Skeletal muscle satellite cell (primary cell): ENCODE measurements at regions not wholly inside any gene's neighbourhood (a gene's known extent, or its start where the extent isn't known, plus 50 kb on each side); places are given as distances from the start of the nearest gene placed in this dataset.
"Not testable (repeated sequence)": the region's sequence is repeated elsewhere in the genome, so short reads cannot be mapped to it uniquely, and the experiment has no call there.

Experiments used
- H3K27me3 ChIP-seq: 2 replicates; pipeline ENCODE4 v1.7.0; 2013; ENCODE audit warnings: low read length; ENCODE audit not compliant: control insufficient read depth, insufficient read depth
- H3K36me3 ChIP-seq: 2 replicates; pipeline ENCODE4 v1.7.0; 2013; ENCODE audit warnings: mild to moderate bottlenecking, control low read depth, low read length; ENCODE audit not compliant: insufficient read depth
- H3K4me1 ChIP-seq: 2 replicates; pipeline ENCODE4 v1.7.0; 2013; ENCODE audit warnings: low read length; ENCODE audit not compliant: control insufficient read depth, insufficient read depth
- H3K4me2 ChIP-seq: 2 replicates; pipeline ENCODE4 v1.7.0; 2013; ENCODE audit warnings: mild to moderate bottlenecking, low read length
- H3K4me3 ChIP-seq: 2 replicates; pipeline ENCODE4 v1.7.0; 2013; ENCODE audit warnings: low read length
- H3K9ac ChIP-seq: 2 replicates; pipeline ENCODE4 v1.7.0; 2013; ENCODE audit warnings: mild to moderate bottlenecking, low read depth, low read length, moderate library complexity
- H3K9me3 ChIP-seq: replicated peaks from 2 replicates; pipeline ENCODE4 v1.7.0; 2013; ENCODE audit warnings: mild to moderate bottlenecking, control low read depth, low read length

DNA sequence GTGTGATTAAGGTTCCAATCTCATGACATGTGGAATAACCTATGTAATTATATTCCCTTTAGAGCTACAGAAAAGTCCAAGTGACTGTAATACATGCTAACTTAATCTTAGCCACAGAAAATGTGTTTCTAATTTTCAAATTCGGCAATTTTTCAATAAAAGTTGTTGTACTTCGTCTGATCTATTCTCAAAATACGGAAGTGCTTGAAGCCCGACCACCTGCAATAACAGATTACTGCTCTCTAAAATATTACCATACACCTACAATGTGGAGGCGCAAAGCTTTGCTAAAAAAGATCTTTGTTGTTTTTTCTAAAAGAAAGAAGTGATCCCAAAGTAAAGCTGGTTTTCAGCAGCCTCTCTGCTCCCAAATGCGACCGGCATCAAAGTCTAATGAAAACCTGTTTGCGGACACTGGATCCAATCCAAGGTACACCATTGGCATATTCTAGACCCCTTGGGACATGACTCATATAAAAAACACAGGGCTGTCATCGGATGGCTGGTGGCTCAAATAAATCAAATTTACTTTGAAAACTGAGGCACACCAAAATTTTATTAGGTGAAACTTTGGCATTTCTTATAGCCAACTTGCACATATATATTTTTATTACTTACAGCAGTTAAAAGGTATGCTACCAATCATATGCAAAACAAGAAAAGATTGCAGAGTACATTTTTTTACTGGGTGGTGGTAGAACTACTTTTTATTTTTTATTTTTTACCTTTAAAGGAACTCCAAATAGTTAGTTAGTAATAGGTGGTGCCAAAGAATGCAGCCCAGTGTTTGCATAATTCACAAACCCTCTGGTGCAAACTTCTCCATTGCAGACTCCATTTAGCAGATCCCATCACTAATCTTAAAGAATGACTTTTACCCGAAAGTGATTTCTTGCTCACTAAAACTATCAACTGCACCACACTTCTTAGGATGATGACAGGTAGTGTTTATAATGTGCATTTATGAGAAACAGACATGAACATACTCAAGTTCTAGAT, 118.7 kb upstream of the TBX18 start:
- peaks cover 5% of the 10 kb centered on the region for H3K4me1 ChIP-seq
- H3K27me3 ChIP-seq, result peaks cover 5% of the 10 kb centered on the region
- H3K4me2 ChIP-seq, result no peak overlapping the region
- no peaks in the 10 kb centered on the region for H3K36me3 ChIP-seq
- H3K9ac ChIP-seq, result no peak overlapping the region
- no peaks in the 10 kb centered on the region for H3K9me3 ChIP-seq
- no peak overlapping the region for H3K4me3 ChIP-seq

DNA sequence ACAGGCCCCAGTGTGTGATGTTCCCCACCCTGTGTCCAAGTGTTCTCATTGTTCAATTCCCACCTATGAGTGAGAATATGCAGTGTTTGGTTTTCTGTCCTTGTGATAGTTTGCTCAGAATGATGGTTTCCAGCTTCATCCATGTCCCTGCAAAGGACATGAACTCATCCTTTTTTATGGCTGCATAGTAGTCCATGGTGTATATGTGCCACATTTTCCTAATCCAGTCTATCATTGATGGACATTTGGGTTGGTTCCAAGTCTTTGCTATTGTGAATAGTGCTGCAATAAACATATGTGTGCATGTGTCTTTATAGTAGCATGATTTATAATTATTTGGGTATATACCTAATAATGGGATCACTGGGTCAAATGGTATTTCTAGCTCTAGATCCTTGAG, 115.0 kb upstream of the TBX18 start:
- H3K4me3 ChIP-seq, H3K36me3 ChIP-seq, H3K9me3 ChIP-seq, H3K9ac ChIP-seq, H3K4me1 ChIP-seq, H3K27me3 ChIP-seq, H3K4me2 ChIP-seq: not testable (repeated sequence)

DNA sequence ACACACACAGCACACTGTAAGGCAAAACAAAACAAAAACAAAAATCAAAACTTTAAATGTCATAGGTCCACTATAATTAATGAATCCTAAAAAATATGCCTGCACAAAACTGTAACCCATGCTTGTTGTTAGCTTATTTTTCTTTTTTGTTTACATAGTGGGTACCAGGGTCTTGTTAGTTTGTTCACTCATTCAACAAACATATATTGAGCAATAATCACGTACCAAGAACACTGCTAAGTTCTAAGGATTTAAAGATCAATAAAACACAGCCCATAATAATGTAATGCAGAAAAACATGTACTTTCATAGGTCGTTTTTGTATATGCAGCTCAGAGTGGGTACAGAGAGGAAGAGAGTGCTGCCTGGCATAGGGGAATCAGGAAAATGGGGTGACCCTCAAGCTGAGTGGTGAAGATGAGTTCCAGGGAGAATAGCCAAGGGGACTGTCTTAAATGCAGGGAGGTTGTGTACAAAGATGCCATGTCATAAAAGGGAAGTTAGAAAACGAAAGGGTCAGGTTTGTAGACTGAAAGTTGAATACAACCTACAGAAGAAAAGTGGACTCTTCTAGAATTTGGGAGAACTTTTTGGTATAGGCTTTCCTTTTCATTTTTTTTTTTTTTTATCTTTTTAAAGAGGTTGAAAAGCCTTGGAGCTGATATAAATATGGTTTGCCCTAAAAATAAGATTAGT, 113.3 kb upstream of the TBX18 start:
- Histone ChIP-seq H3K4me3 (no peak overlapping the region), H3K27me3 (peaks cover 2% of the 10 kb centered on the region), H3K36me3 (no peaks in the 10 kb centered on the region), H3K9ac (no peak overlapping the region), H3K4me1 (peaks cover under 1% of the 10 kb centered on the region), H3K4me2 (no peak overlapping the region), H3K9me3 (no peaks in the 10 kb centered on the region)

DNA sequence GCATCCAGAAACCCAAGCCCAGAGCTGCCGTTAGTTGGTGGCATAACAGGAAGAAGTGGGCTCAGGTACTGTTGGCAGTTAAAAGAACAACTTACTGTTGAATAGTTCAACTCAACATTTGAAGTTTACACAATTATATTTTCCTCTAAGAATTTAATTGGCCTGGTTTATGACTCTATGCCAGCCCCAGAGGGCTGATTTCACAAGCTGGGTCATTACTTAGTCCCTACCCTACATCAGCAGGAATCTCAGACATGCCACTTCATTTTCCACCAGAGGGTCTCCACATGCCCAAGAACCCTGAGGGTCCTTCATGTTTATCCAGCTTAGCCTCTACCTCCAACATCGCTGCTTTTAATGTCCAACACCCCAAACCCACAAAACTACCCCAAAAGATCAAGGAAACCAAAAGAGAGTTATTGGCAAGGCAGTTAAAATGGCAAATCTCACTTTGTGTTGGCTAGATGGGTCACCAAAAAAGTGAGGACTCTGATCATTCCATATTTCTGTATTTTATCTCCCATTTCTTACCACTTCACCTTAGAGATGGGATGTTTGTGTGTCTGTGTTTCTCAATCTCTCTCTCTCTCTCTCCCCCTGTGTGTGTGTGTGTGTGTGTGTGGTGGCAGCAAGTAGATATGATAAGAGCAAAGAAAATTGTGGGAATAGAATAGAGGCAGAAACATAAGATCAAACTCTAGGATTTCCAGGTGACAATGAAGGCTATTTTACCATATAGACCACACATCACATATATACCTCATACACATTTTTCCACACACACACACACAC, 112.5 kb upstream of the TBX18 start:
- Histone ChIP-seq H3K27me3 (peaks cover 2% of the 10 kb centered on the region), H3K9ac (no peak overlapping the region), H3K36me3 (no peaks in the 10 kb centered on the region), H3K9me3 (no peaks in the 10 kb centered on the region), H3K4me2 (no peak overlapping the region), H3K4me3 (no peak overlapping the region), H3K4me1 (no peaks in the 10 kb centered on the region)

DNA sequence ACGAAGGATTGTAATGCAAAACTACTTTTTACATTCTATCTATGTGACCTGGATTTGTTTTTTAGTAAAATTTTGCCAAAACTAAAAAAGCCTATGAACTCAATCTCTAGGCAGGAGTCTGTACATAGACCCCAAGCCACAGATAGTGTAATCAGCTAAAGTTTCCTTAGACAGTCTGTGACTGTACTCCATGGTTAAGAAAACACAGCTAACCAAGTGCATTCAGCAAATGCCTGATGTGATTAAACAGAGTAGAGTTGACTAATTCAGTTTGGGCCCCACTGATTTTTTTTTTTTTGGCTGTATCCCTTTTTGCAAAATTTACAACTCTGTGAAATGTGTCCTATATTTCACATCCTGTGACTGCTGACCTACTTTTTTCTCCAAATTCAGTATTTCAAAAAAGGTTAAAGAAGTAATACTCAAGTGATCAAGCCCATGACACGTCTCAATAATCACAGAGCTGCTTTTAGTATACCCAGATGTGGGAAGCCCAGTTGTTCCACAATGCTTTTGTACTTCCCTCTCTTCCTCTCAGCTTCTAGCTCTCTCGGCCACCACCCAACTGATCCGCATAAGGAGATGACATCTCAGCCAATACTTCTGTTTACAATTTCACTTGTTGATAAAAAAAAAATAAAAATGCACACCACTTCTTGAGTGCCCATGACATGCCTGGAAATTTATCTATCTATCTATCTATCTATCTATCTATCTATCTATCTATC, 108.8 kb upstream of the TBX18 start:
- Histone ChIP-seq H3K4me2 (no peak overlapping the region), H3K36me3 (no peaks in the 10 kb centered on the region), H3K4me1 (no peaks in the 10 kb centered on the region), H3K9ac (no peak overlapping the region), H3K4me3 (no peak overlapping the region), H3K27me3 (no peaks in the 10 kb centered on the region), H3K9me3 (no peaks in the 10 kb centered on the region)

DNA sequence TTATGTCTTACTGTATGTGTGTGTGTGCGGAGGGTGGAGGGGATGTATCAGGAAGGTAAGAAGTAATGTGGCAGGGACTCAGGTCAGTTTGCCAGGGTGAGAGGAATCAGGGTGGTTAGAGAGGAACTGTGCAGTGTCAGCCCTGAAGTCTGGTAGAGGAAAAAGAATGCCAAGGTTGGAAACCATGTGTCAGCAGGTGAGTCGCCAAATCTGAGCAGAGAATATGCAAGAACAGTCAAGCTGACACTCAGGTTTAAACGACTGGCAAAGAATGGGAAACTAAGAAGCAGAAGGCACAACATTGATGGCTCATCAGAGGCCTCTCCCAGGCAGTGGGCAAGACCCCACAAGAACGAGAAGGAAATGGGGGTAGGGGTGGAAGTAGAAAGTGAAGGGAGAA, 107.5 kb upstream of the TBX18 start:
- H3K9ac ChIP-seq, result no peak overlapping the region
- peaks cover 5% of the 10 kb centered on the region for H3K4me1 ChIP-seq
- H3K4me2 ChIP-seq, result no peak overlapping the region
- H3K9me3 ChIP-seq, result no peaks in the 10 kb centered on the region
- H3K4me3 ChIP-seq, result no peak overlapping the region
- no peaks in the 10 kb centered on the region for H3K27me3 ChIP-seq
- no peaks in the 10 kb centered on the region for H3K36me3 ChIP-seq

DNA sequence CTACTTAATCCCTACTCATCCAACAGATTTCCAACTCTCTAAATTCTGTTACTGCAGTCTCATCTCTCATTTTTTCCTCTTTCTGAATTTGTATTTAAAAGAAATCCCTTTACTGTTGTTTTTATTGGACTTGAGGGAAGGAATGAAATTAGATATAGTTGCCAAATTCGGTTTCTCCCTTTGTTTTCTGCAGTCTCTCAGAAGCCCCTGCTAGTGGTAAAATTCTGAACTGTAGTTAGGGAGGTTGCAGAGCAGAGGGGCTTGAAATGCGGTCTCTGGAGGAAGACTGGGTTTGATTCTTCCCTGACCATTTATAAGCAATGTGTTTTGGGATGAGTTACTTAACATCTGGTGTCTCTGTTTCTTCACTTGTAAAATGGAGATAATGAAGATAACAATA, 106.3 kb upstream of the TBX18 start:
- Histone ChIP-seq H3K4me2 (no peak overlapping the region), H3K9ac (no peak overlapping the region), H3K4me3 (no peak overlapping the region), H3K4me1 (peaks cover 5% of the 10 kb centered on the region), H3K36me3 (no peaks in the 10 kb centered on the region), H3K27me3 (no peaks in the 10 kb centered on the region), H3K9me3 (no peaks in the 10 kb centered on the region)

DNA sequence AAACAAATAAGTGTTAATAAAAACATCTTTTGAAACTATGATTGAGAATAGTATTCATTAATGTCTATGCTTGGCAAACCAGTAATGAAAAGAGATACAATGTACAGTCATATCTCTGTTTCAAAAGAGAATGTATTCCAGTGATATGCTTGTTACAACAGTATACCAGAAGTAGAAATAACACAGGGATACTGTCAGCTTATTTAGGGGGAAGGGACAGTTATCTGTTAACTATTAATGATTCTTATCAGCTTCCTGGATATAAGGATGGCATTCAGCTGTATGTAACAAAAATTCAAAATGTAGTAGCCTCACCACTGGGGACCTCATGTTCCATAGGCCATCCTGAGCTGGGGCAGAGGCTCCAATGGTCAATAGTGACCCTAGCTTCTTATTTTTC, 103.8 kb upstream of the TBX18 start:
- no peaks in the 10 kb centered on the region for H3K36me3 ChIP-seq
- no peak overlapping the region for H3K9ac ChIP-seq

DNA sequence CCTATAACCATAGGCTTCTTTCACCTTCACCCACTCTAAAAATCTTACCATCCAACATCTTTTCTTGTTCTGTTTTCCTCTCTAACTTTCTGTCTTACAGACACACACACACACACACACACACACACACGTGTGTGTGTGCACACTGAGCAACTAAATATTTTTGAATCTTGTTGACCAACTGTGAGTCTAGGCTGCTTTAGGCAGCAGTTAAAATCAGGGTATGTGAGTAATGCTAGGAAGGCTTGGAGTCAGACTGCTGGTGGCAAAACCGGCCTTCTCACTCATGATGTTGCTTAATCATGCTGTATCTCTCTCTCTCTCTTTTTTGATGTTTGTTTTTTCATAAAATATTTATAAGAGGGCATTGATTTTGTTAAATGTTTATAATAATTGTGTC, 103.1 kb upstream of the TBX18 start:
- Histone ChIP-seq H3K4me2 (no peak overlapping the region), H3K9ac (no peak overlapping the region), H3K27me3 (no peaks in the 10 kb centered on the region), H3K4me3 (no peak overlapping the region), H3K9me3 (no peaks in the 10 kb centered on the region), H3K36me3 (no peaks in the 10 kb centered on the region), H3K4me1 (peaks cover 5% of the 10 kb centered on the region)

More for the DNA sequence above, 103.8 kb upstream of the TBX18 start:
- peaks cover 5% of the 10 kb centered on the region for H3K4me1 ChIP-seq
- H3K9me3 ChIP-seq, result no peaks in the 10 kb centered on the region
- no peak overlapping the region for H3K4me2 ChIP-seq
- H3K4me3 ChIP-seq, result no peak overlapping the region
- H3K27me3 ChIP-seq, result no peaks in the 10 kb centered on the region

DNA sequence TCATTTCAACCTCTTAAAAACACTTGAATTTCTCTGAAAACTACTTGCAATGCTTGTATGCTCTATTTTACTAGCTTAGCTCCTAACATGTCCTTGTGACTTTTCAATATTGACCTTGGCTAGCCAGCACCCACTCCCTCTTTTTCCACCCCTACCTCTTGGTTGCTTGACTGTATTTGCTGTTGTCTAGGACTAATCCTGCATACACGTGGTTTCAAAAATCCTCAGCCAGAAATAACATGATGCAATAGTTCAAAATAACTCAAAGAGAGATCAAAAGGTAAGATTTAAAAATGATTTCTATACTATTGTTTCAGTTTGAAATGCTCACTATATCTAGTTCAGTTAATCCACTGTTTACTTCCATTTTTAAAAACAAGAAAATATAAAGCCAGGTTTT, 102.3 kb upstream of the TBX18 start:
- Histone ChIP-seq H3K27me3 (no peaks in the 10 kb centered on the region), H3K4me2 (no peak overlapping the region), H3K4me3 (no peak overlapping the region), H3K9ac (no peak overlapping the region), H3K4me1 (peaks cover 5% of the 10 kb centered on the region), H3K9me3 (no peaks in the 10 kb centered on the region), H3K36me3 (no peaks in the 10 kb centered on the region)

DNA sequence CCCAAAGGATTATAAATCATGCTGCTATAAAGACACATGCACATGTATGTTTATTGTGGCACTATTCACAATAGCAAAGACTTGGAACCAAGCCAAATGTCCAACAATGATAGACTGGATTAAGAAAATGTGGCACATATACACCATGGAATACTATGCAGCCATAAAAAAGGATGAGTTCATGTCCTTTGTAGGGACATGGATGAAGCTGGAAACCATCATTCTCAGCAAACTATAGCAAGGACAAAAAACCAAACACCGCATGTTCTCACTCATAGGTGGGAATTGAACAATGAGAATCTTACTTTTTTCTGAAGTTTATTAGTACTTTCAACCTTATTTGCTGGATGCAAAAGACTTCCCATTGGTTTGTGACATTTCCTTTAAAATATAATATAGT, 101.0 kb upstream of the TBX18 start:
- H3K4me3 ChIP-seq, H3K4me1 ChIP-seq, H3K36me3 ChIP-seq, H3K9me3 ChIP-seq, H3K9ac ChIP-seq, H3K4me2 ChIP-seq, H3K27me3 ChIP-seq: not testable (repeated sequence)
